GM12878 (cell line): ENCODE measurements at regions not wholly inside any gene's neighbourhood (a gene's known extent, or its start where the extent isn't known, plus 50 kb on each side); places are given as distances from the start of the nearest gene placed in this dataset.

Experiments
- ATAC-seq: fragments of 200-7000 bp; cut with Tn5 transposase; 3 replicates; pipeline ENCODE4 v1.9.1; 2020; ENCODE audit warnings: mild to moderate bottlenecking, moderate library complexity
- BruUV-seq: library from RNA; stranded (reverse); fragments of 400-500 nt; replicated peaks from 2 replicates; lab custom pipeline; 2021; lab: Mats Ljungman, UMichigan
- CTCF ChIA-PET: fragments of 300-600 bp; sonication (Branson Sonifier 250); formaldehyde crosslinking; extraction: SDS; loops from one replicate; lab custom pipeline; 2021; ENCODE audit warnings: inconsistent platforms; lab: Yijun Ruan, JAX
- POLR2A ChIA-PET: fragments of 350-600 bp; formaldehyde crosslinking; extraction: SDS; loops from one replicate; lab custom pipeline; 2021; ENCODE audit warnings: inconsistent platforms; lab: Charles Lee
- RAD21 ChIA-PET: fragments of 300-600 bp; sonication (Branson Sonifier 250); formaldehyde crosslinking; loops from one replicate; lab custom pipeline; 2023; ENCODE audit warnings: antibody characterized with exemption; ENCODE audit not compliant: unreplicated experiment; lab: Charles Lee
- SMC1A ChIA-PET: fragments of 300-600 bp; sonication (Branson Sonifier 250); formaldehyde crosslinking; loops from one replicate; lab custom pipeline; 2023; ENCODE audit not compliant: unreplicated experiment, uncharacterized antibody; lab: Charles Lee
- DNase-seq: peaks from one replicate; pipeline ENCODE4 v3.0.0-alpha.2; 2011; ENCODE audit warnings: low read depth, low spot score
- FAIRE-seq: peaks from 3 replicates; lab custom pipeline; 2011; peaks lifted over from hg19 to GRCh38; lab: Jason Lieb, UNC
- H2AFZ ChIP-seq: 2 replicates; pipeline ENCODE4 v1.6.0; 2011; ENCODE audit warnings: low read depth, low read length, control low read depth; ENCODE audit not compliant: control insufficient read depth
- H3K27ac ChIP-seq: 2 replicates; pipeline ENCODE4 v1.5.1; 2011; ENCODE audit warnings: control low read depth; ENCODE audit not compliant: control insufficient read depth, insufficient read depth
- H3K27me3 ChIP-seq, 2 experiments: replicated peaks in 1 of 2; 2 replicates each; pipeline versions ENCODE4 v1.6.0 to v1.6.1; 2011; ENCODE audit warnings: low read length in 1 of 2; ENCODE audit not compliant: control insufficient read depth in 2 of 2, insufficient read depth in 2 of 2
- H3K36me3 ChIP-seq, 2 experiments: 2 replicates each; pipeline ENCODE4 v1.5.1; 2011; ENCODE audit warnings: low read length in 1 of 2; ENCODE audit not compliant: control insufficient read depth in 2 of 2, insufficient read depth in 2 of 2
- H3K4me1 ChIP-seq: 2 replicates; pipeline ENCODE4 v1.6.1; 2011; ENCODE audit warnings: mild to moderate bottlenecking, low read length, moderate library complexity, mixed read lengths; ENCODE audit not compliant: control insufficient read depth, insufficient read depth
- H3K4me2 ChIP-seq: 2 replicates; pipeline ENCODE4 v1.6.0; 2011; ENCODE audit warnings: control low read depth; ENCODE audit not compliant: control insufficient read depth, insufficient read depth
- H3K4me3 ChIP-seq: fragments of 200-600 bp; sonication (generic); 2 replicates; pipeline ENCODE4 v1.5.1; 2016
- H3K79me2 ChIP-seq: 2 replicates; pipeline ENCODE4 v1.6.0; 2011; ENCODE audit warnings: low read length; ENCODE audit not compliant: control insufficient read depth, insufficient read depth
- H3K9ac ChIP-seq: 2 replicates; pipeline ENCODE4 v1.8.0; 2011; ENCODE audit warnings: low read length, control low read depth, mixed read lengths; ENCODE audit not compliant: control insufficient read depth, insufficient read depth
- H3K9me3 ChIP-seq: replicated peaks from 3 replicates; pipeline ENCODE4 v1.5.1; 2011; ENCODE audit warnings: mild to moderate bottlenecking, low read length; ENCODE audit not compliant: control insufficient read depth, insufficient read depth
- H4K20me1 ChIP-seq: 2 replicates; pipeline ENCODE4 v1.6.0; 2011; ENCODE audit not compliant: control insufficient read depth, insufficient read depth
- EZH2 ChIP-seq: IDR thresholded peaks from 2 replicates; pipeline ENCODE4 v1.6.1; 2012; ENCODE audit warnings: low read depth, mild to moderate bottlenecking, control low read depth, inconsistent platforms, low read length, borderline replicate concordance; ENCODE audit not compliant: control insufficient read depth
- JUNB ChIP-seq: IDR thresholded peaks from 2 replicates; pipeline ENCODE4 v1.6.1; 2016; ENCODE audit warnings: antibody characterized with exemption, mild to moderate bottlenecking
- JUND ChIP-seq: IDR thresholded peaks from 2 replicates; pipeline ENCODE4 v1.6.1; 2012; ENCODE audit warnings: low read depth, mild to moderate bottlenecking, low read length, improper control_type of control experiment, moderate library complexity
- MYB ChIP-seq: fragments of 150-350 bp; IDR thresholded peaks from 2 replicates; pipeline ENCODE4 v1.6.1; 2014; ENCODE audit warnings: mild to moderate bottlenecking, low read depth, low read length, borderline replicate concordance
- NFIC ChIP-seq: IDR thresholded peaks from 2 replicates; pipeline ENCODE4 v1.6.1; 2012; ENCODE audit warnings: low read depth, mild to moderate bottlenecking, inconsistent platforms, low read length, moderate library complexity
- POLR2AphosphoS2 ChIP-seq: IDR thresholded peaks from 2 replicates; pipeline ENCODE4 v1.6.1; 2011; ENCODE audit warnings: low read depth, mild to moderate bottlenecking, low read length, improper control_type of control experiment, moderate library complexity
- SMC3 ChIP-seq: IDR thresholded peaks from 2 replicates; pipeline ENCODE4 v1.6.1; 2011; ENCODE audit warnings: low read length, improper control_type of control experiment, borderline replicate concordance
- SPI1 ChIP-seq: IDR thresholded peaks from 2 replicates; pipeline ENCODE4 v1.6.1; 2011; ENCODE audit warnings: low read depth, mild to moderate bottlenecking, low read length, moderate library complexity, borderline replicate concordance; ENCODE audit not compliant: insufficient read depth
- STAT1 ChIP-seq: fragments of 450-650 bp; conservative IDR thresholded peaks from 2 replicates; pipeline ENCODE4 v1.6.1; 2014; ENCODE audit warnings: antibody characterized with exemption, mild to moderate bottlenecking
- TCF3 ChIP-seq: IDR thresholded peaks from 2 replicates; pipeline ENCODE4 v1.6.1; 2012; ENCODE audit warnings: low read depth, mild to moderate bottlenecking, low read length, borderline replicate concordance; ENCODE audit not compliant: insufficient read depth
- ZNF217 ChIP-seq: fragments of 450-650 bp; IDR thresholded peaks from 2 replicates; pipeline ENCODE4 v1.6.1; 2017; ENCODE audit warnings: antibody characterized with exemption, mild to moderate bottlenecking
- WGBS: methylation state at CpG from one replicate; pipeline ENCODE4 v1.1.6; 2016; ENCODE audit warnings: low lambda C conversion rate; ENCODE audit not compliant: insufficient replicate concordance, insufficient coverage; ENCODE audit errors: missing lambda C conversion rate; 5-methylcytosine and 5-hydroxymethylcytosine counted together
- in situ Hi-C: fragments of 300-500 bp; cut with MboI; formaldehyde crosslinking; loops from 9 replicates; pipeline ENCODE4 v1.14.3; 2018; ENCODE audit warnings: mixed read lengths
- intact Hi-C: fragments of 100-400 bp; cut with micrococcal nuclease; formaldehyde crosslinking; loops from one replicate; pipeline ENCODE4 v1.14.2; 2022; ENCODE audit not compliant: unreplicated experiment
- TF ChIP-seq, protein P1 (sequence below): IDR thresholded peaks from 2 replicates; pipeline ENCODE4 v1.6.1; 2012; ENCODE audit warnings: mild to moderate bottlenecking, low read depth, low read length
- TF ChIP-seq, protein P2 (sequence below): fragments of 450-650 bp; IDR thresholded peaks from 2 replicates; pipeline ENCODE4 v1.6.1; 2017; ENCODE audit warnings: borderline replicate concordance
- TF ChIP-seq, protein P3 (sequence below): fragments of 450-650 bp; formaldehyde crosslinking; IDR thresholded peaks from 2 replicates; pipeline ENCODE4 v1.4.0; 2022; ENCODE audit warnings: mild to moderate bottlenecking, moderate library complexity

DNA sequence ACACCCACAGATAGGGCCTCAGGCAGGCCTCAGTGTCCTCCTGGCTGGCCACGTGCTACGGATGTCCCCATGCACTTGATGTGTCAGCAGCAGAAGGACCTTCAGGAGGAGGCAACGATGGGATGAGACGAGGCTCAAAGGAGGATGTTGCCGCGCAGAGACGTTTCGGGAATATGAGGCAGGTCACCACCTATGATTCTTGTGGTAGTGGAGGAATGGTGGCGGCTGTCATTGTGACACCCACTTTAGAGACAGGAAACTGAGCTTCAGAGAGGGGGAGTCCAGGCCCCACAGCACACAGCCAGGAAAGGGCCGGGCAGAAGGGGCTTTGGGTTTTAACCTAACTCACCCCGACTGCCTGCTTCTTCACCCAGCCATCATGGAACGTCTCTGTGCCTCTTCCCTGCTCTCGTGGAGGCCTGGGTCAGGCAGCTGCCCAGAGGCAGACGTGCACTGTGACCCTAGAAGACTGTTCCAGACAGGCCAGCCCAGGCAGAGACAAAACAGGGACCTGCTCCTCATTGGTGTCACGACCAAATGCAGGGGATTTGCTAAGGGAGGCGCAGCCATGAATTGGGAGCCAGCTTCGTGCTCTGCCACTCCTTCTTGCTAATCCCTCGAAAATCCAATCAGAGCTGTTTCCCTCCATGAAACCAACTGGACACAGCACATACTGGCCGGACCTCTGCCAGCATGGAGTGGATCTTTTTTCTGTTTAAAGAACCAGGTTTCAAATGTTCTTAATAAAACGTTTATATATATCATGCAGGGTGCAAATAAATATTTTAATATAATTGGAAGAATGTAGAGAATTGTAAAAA, 169.2 kb downstream of the ASB1 start:
- CTCF ChIA-PET, result no interaction called here
- no TSS peak for BruUV-seq
- no peak for TF ChIP-seq STAT1
- TF ChIP-seq TCF3, result no peak
- TF ChIP-seq, protein P1, sequence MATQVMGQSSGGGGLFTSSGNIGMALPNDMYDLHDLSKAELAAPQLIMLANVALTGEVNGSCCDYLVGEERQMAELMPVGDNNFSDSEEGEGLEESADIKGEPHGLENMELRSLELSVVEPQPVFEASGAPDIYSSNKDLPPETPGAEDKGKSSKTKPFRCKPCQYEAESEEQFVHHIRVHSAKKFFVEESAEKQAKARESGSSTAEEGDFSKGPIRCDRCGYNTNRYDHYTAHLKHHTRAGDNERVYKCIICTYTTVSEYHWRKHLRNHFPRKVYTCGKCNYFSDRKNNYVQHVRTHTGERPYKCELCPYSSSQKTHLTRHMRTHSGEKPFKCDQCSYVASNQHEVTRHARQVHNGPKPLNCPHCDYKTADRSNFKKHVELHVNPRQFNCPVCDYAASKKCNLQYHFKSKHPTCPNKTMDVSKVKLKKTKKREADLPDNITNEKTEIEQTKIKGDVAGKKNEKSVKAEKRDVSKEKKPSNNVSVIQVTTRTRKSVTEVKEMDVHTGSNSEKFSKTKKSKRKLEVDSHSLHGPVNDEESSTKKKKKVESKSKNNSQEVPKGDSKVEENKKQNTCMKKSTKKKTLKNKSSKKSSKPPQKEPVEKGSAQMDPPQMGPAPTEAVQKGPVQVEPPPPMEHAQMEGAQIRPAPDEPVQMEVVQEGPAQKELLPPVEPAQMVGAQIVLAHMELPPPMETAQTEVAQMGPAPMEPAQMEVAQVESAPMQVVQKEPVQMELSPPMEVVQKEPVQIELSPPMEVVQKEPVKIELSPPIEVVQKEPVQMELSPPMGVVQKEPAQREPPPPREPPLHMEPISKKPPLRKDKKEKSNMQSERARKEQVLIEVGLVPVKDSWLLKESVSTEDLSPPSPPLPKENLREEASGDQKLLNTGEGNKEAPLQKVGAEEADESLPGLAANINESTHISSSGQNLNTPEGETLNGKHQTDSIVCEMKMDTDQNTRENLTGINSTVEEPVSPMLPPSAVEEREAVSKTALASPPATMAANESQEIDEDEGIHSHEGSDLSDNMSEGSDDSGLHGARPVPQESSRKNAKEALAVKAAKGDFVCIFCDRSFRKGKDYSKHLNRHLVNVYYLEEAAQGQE, result no peak
- TF ChIP-seq, protein P2, sequence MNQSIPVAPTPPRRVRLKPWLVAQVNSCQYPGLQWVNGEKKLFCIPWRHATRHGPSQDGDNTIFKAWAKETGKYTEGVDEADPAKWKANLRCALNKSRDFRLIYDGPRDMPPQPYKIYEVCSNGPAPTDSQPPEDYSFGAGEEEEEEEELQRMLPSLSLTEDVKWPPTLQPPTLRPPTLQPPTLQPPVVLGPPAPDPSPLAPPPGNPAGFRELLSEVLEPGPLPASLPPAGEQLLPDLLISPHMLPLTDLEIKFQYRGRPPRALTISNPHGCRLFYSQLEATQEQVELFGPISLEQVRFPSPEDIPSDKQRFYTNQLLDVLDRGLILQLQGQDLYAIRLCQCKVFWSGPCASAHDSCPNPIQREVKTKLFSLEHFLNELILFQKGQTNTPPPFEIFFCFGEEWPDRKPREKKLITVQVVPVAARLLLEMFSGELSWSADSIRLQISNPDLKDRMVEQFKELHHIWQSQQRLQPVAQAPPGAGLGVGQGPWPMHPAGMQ, result no peak
- TF ChIP-seq SPI1, result no peak
- no peak for TF ChIP-seq POLR2AphosphoS2
- no peak for TF ChIP-seq NFIC
- TF ChIP-seq SMC3, result no peak
- TF ChIP-seq MYB, result no peak
- TF ChIP-seq JUND, result no peak
- TF ChIP-seq ZNF217, result no peak
- no peak for TF ChIP-seq EZH2
- TF ChIP-seq, protein P3, sequence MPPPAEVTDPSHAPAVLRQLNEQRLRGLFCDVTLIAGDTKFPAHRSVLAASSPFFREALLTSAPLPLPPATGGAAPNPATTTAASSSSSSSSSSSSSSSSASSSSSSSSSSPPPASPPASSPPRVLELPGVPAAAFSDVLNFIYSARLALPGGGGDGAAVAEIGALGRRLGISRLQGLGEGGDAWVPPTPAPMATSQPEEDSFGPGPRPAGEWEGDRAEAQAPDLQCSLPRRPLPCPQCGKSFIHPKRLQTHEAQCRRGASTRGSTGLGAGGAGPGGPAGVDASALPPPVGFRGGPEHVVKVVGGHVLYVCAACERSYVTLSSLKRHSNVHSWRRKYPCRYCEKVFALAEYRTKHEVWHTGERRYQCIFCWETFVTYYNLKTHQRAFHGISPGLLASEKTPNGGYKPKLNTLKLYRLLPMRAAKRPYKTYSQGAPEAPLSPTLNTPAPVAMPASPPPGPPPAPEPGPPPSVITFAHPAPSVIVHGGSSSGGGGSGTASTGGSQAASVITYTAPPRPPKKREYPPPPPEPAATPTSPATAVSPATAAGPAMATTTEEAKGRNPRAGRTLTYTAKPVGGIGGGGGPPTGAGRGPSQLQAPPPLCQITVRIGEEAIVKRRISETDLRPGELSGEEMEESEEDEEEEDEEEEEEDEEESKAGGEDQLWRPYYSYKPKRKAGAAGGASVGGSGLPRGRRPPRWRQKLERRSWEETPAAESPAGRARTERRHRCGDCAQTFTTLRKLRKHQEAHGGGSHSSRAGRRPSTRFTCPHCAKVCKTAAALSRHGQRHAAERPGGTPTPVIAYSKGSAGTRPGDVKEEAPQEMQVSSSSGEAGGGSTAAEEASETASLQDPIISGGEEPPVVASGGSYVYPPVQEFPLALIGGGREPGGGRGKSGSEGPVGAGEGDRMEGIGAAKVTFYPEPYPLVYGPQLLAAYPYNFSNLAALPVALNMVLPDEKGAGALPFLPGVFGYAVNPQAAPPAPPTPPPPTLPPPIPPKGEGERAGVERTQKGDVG (CRISPR knock-in tag), result no peak
- no peak for TF ChIP-seq JUNB

More for the DNA sequence above, 169.2 kb downstream of the ASB1 start:
- ChIA-PET POLR2A (no interaction called here), RAD21 (no interaction called here), SMC1A (interaction anchor here (0.5 kb wide), 1 partner anchor 11 kb away, joined by 3 read pairs; no protein-coding TSS in a partner anchor)
- Histone ChIP-seq H2AFZ (no peak overlapping the region), H3K4me2 (no peak overlapping the region), H3K4me3 (no peak overlapping the region), H3K36me3 (no peaks in the 10 kb centered on the region), H4K20me1 (no peaks in the 10 kb centered on the region), H3K27ac (no peak overlapping the region), H3K9me3 (no peaks in the 10 kb centered on the region; the same call in 2 of the 3 replicates), H3K27me3 (no peaks in the 10 kb centered on the region), H3K79me2 (no peaks in the 10 kb centered on the region), H3K4me1 (no peaks in the 10 kb centered on the region), H3K9ac (no peak overlapping the region)
- FAIRE-seq (no peak), ATAC-seq (no peak), DNase-seq (no peak)
- 33% methylated on average over 20 of the region's 20 CpGs for WGBS
- in situ Hi-C loops (no loop called here), intact Hi-C loops (no loop called here)
